ENCODE measurements at regions not wholly inside any gene's neighbourhood (a gene's known extent, or its start where the extent isn't known, plus 50 kb on each side); places are given as distances from the start of the nearest gene placed in this dataset.

GRCh38 chr18:46426021-46426678 is 230.9 kb downstream of the LOXHD1 start:
- TF ChIP-seq PRDM2 (tag by site-specific recombination; IDR thresholded peaks at IDR 0.05; ENCODE audit: borderline replicate concordance) (no peak), CTCF (tag by site-specific recombination; IDR thresholded peaks at IDR 0.05) (no peak)
